GM23338 (cell line): ENCODE measurements at regions not wholly inside any gene's neighbourhood (a gene's known extent, or its start where the extent isn't known, plus 50 kb on each side); places are given as distances from the start of the nearest gene placed in this dataset.
"Not testable (repeated sequence)": the region's sequence is repeated elsewhere in the genome, so short reads cannot be mapped to it uniquely, and the experiment has no call there.

Source experiments
- ATAC-seq: fragments of 200-7000 bp; cut with Tn5 transposase; 3 replicates; pipeline ENCODE4 v1.9.1; 2020
- DNase-seq: peaks from one replicate; pipeline ENCODE4 v3.0.0-alpha.2; 2015; ENCODE audit warnings: low spot score
- H2AFZ ChIP-seq: fragments of 200-600 bp; sonication (generic); 2 replicates; pipeline ENCODE4 v1.8.0; 2016; ENCODE audit warnings: antibody characterized with exemption, mild to moderate bottlenecking, moderate library complexity
- H3F3A ChIP-seq: fragments of 200-600 bp; sonication (generic); replicated peaks from 2 replicates; pipeline ENCODE4 v1.8.0; 2017; ENCODE audit warnings: antibody characterized with exemption, mixed run types, low read depth
- H3K27ac ChIP-seq: fragments of 200-600 bp; sonication (generic); 2 replicates; pipeline ENCODE4 v1.6.1; 2016; ENCODE audit warnings: low read depth
- H3K27me3 ChIP-seq: fragments of 200-600 bp; sonication (generic); 2 replicates; pipeline ENCODE4 v1.8.0; 2016; ENCODE audit warnings: mild to moderate bottlenecking, mixed run types, moderate library complexity; ENCODE audit not compliant: insufficient read depth
- H3K36me3 ChIP-seq: fragments of 200-600 bp; sonication (generic); 2 replicates; pipeline ENCODE4 v1.8.0; 2016; ENCODE audit warnings: mild to moderate bottlenecking; ENCODE audit not compliant: insufficient read depth
- H3K4me1 ChIP-seq: fragments of 200-600 bp; sonication (generic); 2 replicates; pipeline ENCODE4 v1.8.0; 2016; ENCODE audit warnings: mild to moderate bottlenecking, moderate library complexity; ENCODE audit not compliant: insufficient read depth
- H3K4me2 ChIP-seq: fragments of 200-600 bp; sonication (generic); 2 replicates; pipeline ENCODE4 v1.7.1; 2017; ENCODE audit warnings: mixed run types
- H3K4me3 ChIP-seq: fragments of 200-600 bp; sonication (generic); 2 replicates; pipeline ENCODE4 v1.6.1; 2016; ENCODE audit warnings: mixed run types
- H3K79me2 ChIP-seq: fragments of 200-600 bp; sonication (generic); replicated peaks from 2 replicates; pipeline ENCODE4 v1.8.0; 2017; ENCODE audit warnings: mild to moderate bottlenecking; ENCODE audit not compliant: insufficient read depth
- H3K9me2 ChIP-seq: fragments of 200-600 bp; sonication (generic); 2 replicates; pipeline ENCODE4 v1.8.0; 2017; ENCODE audit not compliant: insufficient read depth
- H4K20me1 ChIP-seq: fragments of 200-600 bp; sonication (generic); replicated peaks from 2 replicates; pipeline ENCODE4 v1.8.0; 2017; ENCODE audit warnings: mild to moderate bottlenecking; ENCODE audit not compliant: insufficient read depth
- H3K27ac Mint-ChIP-seq: 2 replicates; pipeline ENCODE4 v1.8.0; 2020; ENCODE audit warnings: inconsistent platforms, mild to moderate bottlenecking, moderate library complexity, mixed read lengths
- H3K27me3 Mint-ChIP-seq: 3 replicates; pipeline ENCODE4 v1.8.0; 2022; ENCODE audit warnings: low read depth, mild to moderate bottlenecking, moderate library complexity, mixed read lengths, inconsistent platforms; ENCODE audit not compliant: insufficient read depth, poor library complexity
- H3K36me3 Mint-ChIP-seq: 3 replicates; pipeline ENCODE4 v1.8.0; 2021; ENCODE audit warnings: low read depth, mild to moderate bottlenecking, inconsistent platforms, moderate library complexity, mixed read lengths
- H3K4me1 Mint-ChIP-seq: 3 replicates; pipeline ENCODE4 v1.8.0; 2020; ENCODE audit warnings: mild to moderate bottlenecking, inconsistent platforms, mixed read lengths
- H3K4me3 Mint-ChIP-seq: 3 replicates; pipeline ENCODE4 v1.8.0; 2021; ENCODE audit warnings: moderate library complexity, mild to moderate bottlenecking, inconsistent platforms, mixed read lengths
- H3K9me3 Mint-ChIP-seq: 3 replicates; pipeline ENCODE4 v1.8.0; 2020; ENCODE audit warnings: moderate library complexity, mild to moderate bottlenecking, inconsistent platforms, mixed read lengths
- CREB1 ChIP-seq: fragments of 250-450 bp; sonication (Bioruptor Pico); IDR thresholded peaks from 2 replicates; pipeline ENCODE4 v1.5.0; 2020; ENCODE audit warnings: low read depth, mild to moderate bottlenecking, moderate library complexity
- CTCF ChIP-seq, 2 experiments: fragments of 200-600 bp in 1 of 2; sonication (generic) in 1 of 2; conservative IDR thresholded peaks; 2 replicates each; pipeline versions ENCODE4 v1.5.1 to v1.6.1; 2016 to 2017; ENCODE audit warnings: antibody characterized with exemption in 2 of 2, low read depth in 2 of 2, mild to moderate bottlenecking in 2 of 2, moderate library complexity in 1 of 2
- EZH2phosphoT487 ChIP-seq: fragments of 200-600 bp; sonication (generic); IDR thresholded peaks from one replicate; pipeline ENCODE4 v1.8.1; 2018; ENCODE audit warnings: antibody characterized with exemption; ENCODE audit not compliant: unreplicated experiment
- JUNB ChIP-seq: IDR thresholded peaks from one replicate; pipeline ENCODE4 v1.6.1; 2016; ENCODE audit warnings: antibody characterized with exemption; ENCODE audit not compliant: unreplicated experiment
- NANOG ChIP-seq: IDR thresholded peaks from 2 replicates; pipeline ENCODE4 v1.6.1; 2016; ENCODE audit warnings: antibody characterized with exemption, borderline replicate concordance
- POLR2AphosphoS5 ChIP-seq: IDR thresholded peaks from 2 replicates; pipeline ENCODE4 v1.6.1; 2016; ENCODE audit warnings: antibody characterized with exemption, low read depth
- REST ChIP-seq: IDR thresholded peaks from one replicate; pipeline ENCODE4 v1.6.1; 2018; ENCODE audit warnings: antibody characterized with exemption; ENCODE audit not compliant: unreplicated experiment
- STAT1 ChIP-seq: IDR thresholded peaks from one replicate; pipeline ENCODE4 v1.6.1; 2016; ENCODE audit warnings: antibody characterized with exemption; ENCODE audit not compliant: unreplicated experiment
- ZNF114 ChIP-seq: fragments of 250-450 bp; sonication (Bioruptor Pico); IDR thresholded peaks from 2 replicates; pipeline ENCODE4 v1.5.0; 2020; ENCODE audit warnings: mild to moderate bottlenecking, moderate library complexity
- TF ChIP-seq, protein P1 (sequence below): IDR thresholded peaks from 2 replicates; pipeline ENCODE4 v1.6.1; 2016; ENCODE audit warnings: antibody characterized with exemption

- no peak for TF ChIP-seq CTCF (conservative IDR thresholded peaks at IDR 0.05; ENCODE audit: low read depth in 2 of 2)
- no peak for TF ChIP-seq JUNB
- no peak for TF ChIP-seq EZH2phosphoT487
- TF ChIP-seq, protein P1, sequence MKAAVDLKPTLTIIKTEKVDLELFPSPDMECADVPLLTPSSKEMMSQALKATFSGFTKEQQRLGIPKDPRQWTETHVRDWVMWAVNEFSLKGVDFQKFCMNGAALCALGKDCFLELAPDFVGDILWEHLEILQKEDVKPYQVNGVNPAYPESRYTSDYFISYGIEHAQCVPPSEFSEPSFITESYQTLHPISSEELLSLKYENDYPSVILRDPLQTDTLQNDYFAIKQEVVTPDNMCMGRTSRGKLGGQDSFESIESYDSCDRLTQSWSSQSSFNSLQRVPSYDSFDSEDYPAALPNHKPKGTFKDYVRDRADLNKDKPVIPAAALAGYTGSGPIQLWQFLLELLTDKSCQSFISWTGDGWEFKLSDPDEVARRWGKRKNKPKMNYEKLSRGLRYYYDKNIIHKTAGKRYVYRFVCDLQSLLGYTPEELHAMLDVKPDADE = no peak
- TF ChIP-seq POLR2AphosphoS5 = no peak
- no peak for TF ChIP-seq STAT1
- no peak for TF ChIP-seq ZNF114 (CRISPR knock-in tag)
- TF ChIP-seq REST = no peak
- no peak for TF ChIP-seq CREB1
Measured at GRCh38 chr3:86413645-86414044, 577.3 kb downstream of the VGLL3 start (continued).

GRCh38 chr3:86410587-86410986, 580.4 kb downstream of the VGLL3 start:
- Histone ChIP-seq H3K4me2 (peak overlapping the region; percentile 24), H3K9me2 (no peaks in the 10 kb centered on the region), H3K27ac (peak overlapping the region; percentile 63; the same call in 1 of the 2 replicates), H2AFZ (no peak overlapping the region), H4K20me1 (no peaks in the 10 kb centered on the region), H3K36me3 (no peaks in the 10 kb centered on the region), H3K4me3 (no peak overlapping the region; the same call in 1 of the 2 replicates), H3K4me1 (peaks cover 45% of the 10 kb centered on the region), H3K27me3 (no peaks in the 10 kb centered on the region), H3K79me2 (no peaks in the 10 kb centered on the region), H3F3A (no peaks in the 10 kb centered on the region)
- Mint-ChIP-seq H3K4me1 (peaks cover 32% of the 10 kb centered on the region), H3K27me3 (no peaks in the 10 kb centered on the region), H3K27ac (peak overlapping the region; percentile 8), H3K4me3 (peak overlapping the region; percentile 3; the same call in 2 of the 3 replicates), H3K36me3 (no peaks in the 10 kb centered on the region), H3K9me3 (no peaks in the 10 kb centered on the region; the same call in 2 of the 3 replicates)
- ATAC-seq (peak; percentile 82), DNase-seq (peak; percentile 15)
- TF ChIP-seq ZNF114 (CRISPR knock-in tag) = no peak
- no peak for TF ChIP-seq CREB1
- TF ChIP-seq NANOG = peak; percentile 79; the same call in 1 of the 2 replicates

- Mint-ChIP-seq H3K4me1 (peaks cover 19% of the 10 kb centered on the region), H3K36me3 (peaks cover 26% of the 10 kb centered on the region)
- not testable (repeated sequence) for DNase-seq, H3K27ac ChIP-seq, H3F3A ChIP-seq, H3K9me3 Mint-ChIP-seq, H3K36me3 ChIP-seq, H3K4me3 ChIP-seq, H3K27ac Mint-ChIP-seq, H2AFZ ChIP-seq, H3K27me3 ChIP-seq, H3K4me2 ChIP-seq, H3K79me2 ChIP-seq, H4K20me1 ChIP-seq, H3K4me3 Mint-ChIP-seq, ATAC-seq, H3K9me2 ChIP-seq, H3K27me3 Mint-ChIP-seq
- peaks cover 21% of the 10 kb centered on the region for H3K4me1 ChIP-seq
Measured at GRCh38 chr3:86389759-86390158, 601.2 kb downstream of the VGLL3 start.
